ENCODE measurements at regions not wholly inside any gene's neighbourhood (a gene's known extent, or its start where the extent isn't known, plus 50 kb on each side); places are given as distances from the start of the nearest gene placed in this dataset.

- Histone ChIP-seq H3K36me3 (ENCODE audit: control insufficient read depth in 2 of 2, insufficient read depth in 1 of 2, low read length in 2 of 2) (no peaks in the 10 kb centered on the region), H3K27ac (ENCODE audit: extremely low read depth, low read depth, low read length) (no peak overlapping the region), H3K9me3 (ENCODE audit: control insufficient read depth, insufficient read depth, low read depth, low read length) (no peaks in the 10 kb centered on the region), H3K4me1 (ENCODE audit: control insufficient read depth, insufficient read depth, low read length) (no peaks in the 10 kb centered on the region), H3K4me3 (ENCODE audit: low read depth, low read length) (no peak overlapping the region)
- ChIA-PET POLR2A (interaction anchor here (0.7 kb wide), 1 partner anchor 140 kb away, joined by 3 read pairs; no protein-coding TSS in a partner anchor), CTCF (interaction anchor here (0.5 to 2.1 kb wide), 36 partner anchors 10 to 909 kb away, joined by 3 to 12 read pairs (median 4); partner anchors contain the start of gene SNX24)
- TF ChIP-seq, protein P1, sequence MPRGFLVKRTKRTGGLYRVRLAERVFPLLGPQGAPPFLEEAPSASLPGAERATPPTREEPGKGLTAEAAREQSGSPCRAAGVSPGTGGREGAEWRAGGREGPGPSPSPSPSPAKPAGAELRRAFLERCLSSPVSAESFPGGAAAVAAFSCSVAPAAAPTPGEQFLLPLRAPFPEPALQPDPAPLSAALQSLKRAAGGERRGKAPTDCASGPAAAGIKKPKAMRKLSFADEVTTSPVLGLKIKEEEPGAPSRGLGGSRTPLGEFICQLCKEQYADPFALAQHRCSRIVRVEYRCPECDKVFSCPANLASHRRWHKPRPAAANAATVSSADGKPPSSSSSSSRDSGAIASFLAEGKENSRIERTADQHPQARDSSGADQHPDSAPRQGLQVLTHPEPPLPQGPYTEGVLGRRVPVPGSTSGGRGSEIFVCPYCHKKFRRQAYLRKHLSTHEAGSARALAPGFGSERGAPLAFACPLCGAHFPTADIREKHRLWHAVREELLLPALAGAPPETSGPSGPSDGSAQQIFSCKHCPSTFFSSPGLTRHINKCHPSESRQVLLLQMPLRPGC (tag by site-specific recombination; IDR thresholded peaks at IDR 0.05): no peak
- TF ChIP-seq, protein P2, sequence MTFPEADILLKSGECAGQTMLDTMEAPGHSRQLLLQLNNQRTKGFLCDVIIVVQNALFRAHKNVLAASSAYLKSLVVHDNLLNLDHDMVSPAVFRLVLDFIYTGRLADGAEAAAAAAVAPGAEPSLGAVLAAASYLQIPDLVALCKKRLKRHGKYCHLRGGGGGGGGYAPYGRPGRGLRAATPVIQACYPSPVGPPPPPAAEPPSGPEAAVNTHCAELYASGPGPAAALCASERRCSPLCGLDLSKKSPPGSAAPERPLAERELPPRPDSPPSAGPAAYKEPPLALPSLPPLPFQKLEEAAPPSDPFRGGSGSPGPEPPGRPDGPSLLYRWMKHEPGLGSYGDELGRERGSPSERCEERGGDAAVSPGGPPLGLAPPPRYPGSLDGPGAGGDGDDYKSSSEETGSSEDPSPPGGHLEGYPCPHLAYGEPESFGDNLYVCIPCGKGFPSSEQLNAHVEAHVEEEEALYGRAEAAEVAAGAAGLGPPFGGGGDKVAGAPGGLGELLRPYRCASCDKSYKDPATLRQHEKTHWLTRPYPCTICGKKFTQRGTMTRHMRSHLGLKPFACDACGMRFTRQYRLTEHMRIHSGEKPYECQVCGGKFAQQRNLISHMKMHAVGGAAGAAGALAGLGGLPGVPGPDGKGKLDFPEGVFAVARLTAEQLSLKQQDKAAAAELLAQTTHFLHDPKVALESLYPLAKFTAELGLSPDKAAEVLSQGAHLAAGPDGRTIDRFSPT (tag by site-specific recombination; IDR thresholded peaks at IDR 0.05): no peak
- TF ChIP-seq CTCF (tag by site-specific recombination; IDR thresholded peaks at IDR 0.05): 0 out of 2 replicates have a peak, but pooled peaks have one; percentile 18
- no peak for TF ChIP-seq ZNF214 (tag by site-specific recombination; IDR thresholded peaks at IDR 0.05; ENCODE audit: borderline replicate concordance)
- TF ChIP-seq ZNF654 (tag by site-specific recombination; IDR thresholded peaks at IDR 0.05; ENCODE audit: low read depth): peak; percentile 17; the same call in 1 of the 2 replicates
- TF ChIP-seq ZNF473 (tag by site-specific recombination; IDR thresholded peaks at IDR 0.05): no peak
- TF ChIP-seq ZNF26 (tag by site-specific recombination; IDR thresholded peaks at IDR 0.05): no peak
- TF ChIP-seq REPIN1 (tag by site-specific recombination; IDR thresholded peaks at IDR 0.05; ENCODE audit: low read depth): no peak
These were observed 70.4 kb upstream of the SNX2 start for GRCh38 chr5:122704247-122705036.

DNA sequence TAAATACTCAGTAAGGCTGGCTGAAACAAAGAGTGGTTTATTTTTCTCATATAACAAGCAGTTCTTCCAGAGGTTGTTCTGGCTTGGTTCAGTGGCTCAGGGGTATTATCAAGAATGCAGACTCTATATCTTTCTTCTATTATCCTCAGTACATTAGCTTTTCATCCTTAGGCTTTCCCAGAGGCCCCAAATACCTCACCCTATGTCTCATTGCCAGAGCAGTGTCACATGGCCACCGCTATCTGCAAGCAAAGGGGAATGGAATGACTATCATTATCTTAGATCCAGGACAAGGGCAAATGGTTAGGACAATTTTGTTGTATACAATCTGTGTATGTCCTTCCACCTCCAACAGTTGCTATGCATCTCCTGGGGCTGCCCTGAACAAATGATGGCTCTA, 69.0 kb upstream of the SNX2 start:
- CTCF ChIA-PET: interaction anchor here (0.6 to 1.2 kb wide), 3 partner anchors 49 to 407 kb away, joined by 3 to 6 read pairs (median 4); no protein-coding TSS in a partner anchor
- H3K4me1 ChIP-seq (ENCODE audit: control insufficient read depth, insufficient read depth, low read length): no peaks in the 10 kb centered on the region
- H3K27ac ChIP-seq (ENCODE audit: extremely low read depth, low read depth, low read length): no peak overlapping the region
- H3K4me3 ChIP-seq (ENCODE audit: low read depth, low read length): no peak overlapping the region
- no peaks in the 10 kb centered on the region for H3K9me3 ChIP-seq (ENCODE audit: control insufficient read depth, insufficient read depth, low read depth, low read length)
- POLR2A ChIA-PET: no interaction called here
- H3K36me3 ChIP-seq (ENCODE audit: control insufficient read depth in 2 of 2, insufficient read depth in 1 of 2, low read length in 2 of 2): no peaks in the 10 kb centered on the region
- TF ChIP-seq ZNF791 (tag by site-specific recombination; IDR thresholded peaks at IDR 0.05) (no peak), ZEB2 (tag by site-specific recombination; IDR thresholded peaks at IDR 0.05) (no peak), ZNF37A (tag by site-specific recombination; IDR thresholded peaks at IDR 0.05) (no peak), ZNF549 (tag by site-specific recombination; IDR thresholded peaks at IDR 0.05) (no peak), ZNF10 (tag by site-specific recombination; IDR thresholded peaks at IDR 0.05) (no peak), ZNF362 (tag by site-specific recombination; IDR thresholded peaks at IDR 0.05) (no peak), ZNF544 (tag by site-specific recombination; IDR thresholded peaks at IDR 0.05) (no peak), ZBTB20 (tag by site-specific recombination; IDR thresholded peaks at IDR 0.05) (no peak), ZXDB (tag by site-specific recombination; IDR thresholded peaks at IDR 0.05) (no peak), PRDM2 (tag by site-specific recombination; IDR thresholded peaks at IDR 0.05; ENCODE audit: borderline replicate concordance) (no peak), TCF7L2 (IDR thresholded peaks at IDR 0.05; ENCODE audit: borderline replicate concordance, low read depth, low read length) (no peak)

Measured in HEK293 (cell line).